Retina (tissue), 1 donor: ENCODE measurements at regions not wholly inside any gene's neighbourhood (a gene's known extent, or its start where the extent isn't known, plus 50 kb on each side); places are given as distances from the start of the nearest gene placed in this dataset.

Experiments used
- DNase-seq: peaks from one replicate; pipeline ENCODE4 v3.0.0-alpha.2; 2016

GRCh38 chr20:7262803-7263202 is 495.3 kb downstream of the BMP2 start:
- no peak for DNase-seq

GRCh38 chr20:7264137-7264536 is 496.7 kb downstream of the BMP2 start:
- DNase-seq, result no peak

GRCh38 chr20:7269452-7269851 is 502.0 kb downstream of the BMP2 start:
- no peak for DNase-seq

GRCh38 chr20:7272512-7272911 is 505.0 kb downstream of the BMP2 start:
- DNase-seq, result peak; percentile 44

GRCh38 chr20:7274870-7275269 is 507.4 kb downstream of the BMP2 start:
- DNase-seq, result no peak

- no peak for DNase-seq
Observed at GRCh38 chr20:7275645-7276237, 508.3 kb downstream of the BMP2 start.

- peak; percentile 76 for DNase-seq
Observed at GRCh38 chr20:7285918-7286556, 518.6 kb downstream of the BMP2 start.

- DNase-seq, result no peak
Observed at GRCh38 chr20:7291323-7291943, 523.9 kb downstream of the BMP2 start.

GRCh38 chr20:7291946-7292345 is 524.5 kb downstream of the BMP2 start:
- DNase-seq, result no peak

- no peak for DNase-seq
Observed at GRCh38 chr20:7294816-7295360, 527.4 kb downstream of the BMP2 start.

GRCh38 chr20:7301807-7302206 is 534.3 kb downstream of the BMP2 start:
- DNase-seq, result no peak

GRCh38 chr20:7302250-7302649 is 534.8 kb downstream of the BMP2 start:
- DNase-seq, result no peak

GRCh38 chr20:7305976-7306375 is 538.5 kb downstream of the BMP2 start:
- DNase-seq, result no peak

GRCh38 chr20:7308163-7308562 is 540.7 kb downstream of the BMP2 start:
- no peak for DNase-seq

- DNase-seq, result no peak
Observed at GRCh38 chr20:7313047-7313446, 545.6 kb downstream of the BMP2 start.

- no peak for DNase-seq
Observed at GRCh38 chr20:7323957-7324356, 556.5 kb downstream of the BMP2 start.

- no peak for DNase-seq
Observed at GRCh38 chr20:7327810-7328209, 560.3 kb downstream of the BMP2 start.

- no peak for DNase-seq
Observed at GRCh38 chr20:7330850-7331249, 563.4 kb downstream of the BMP2 start.

- DNase-seq, result no peak
Observed at GRCh38 chr20:7332169-7332568, 564.7 kb downstream of the BMP2 start.

GRCh38 chr20:7333841-7334240 is 566.4 kb downstream of the BMP2 start:
- no peak for DNase-seq

- no peak for DNase-seq
Observed at GRCh38 chr20:7346026-7346425, 578.5 kb downstream of the BMP2 start.

- no peak for DNase-seq
Observed at GRCh38 chr20:7346562-7346961, 579.1 kb downstream of the BMP2 start.

- no peak for DNase-seq
Observed at GRCh38 chr20:7347409-7347808, 579.9 kb downstream of the BMP2 start.

GRCh38 chr20:7348253-7348652 is 580.8 kb downstream of the BMP2 start:
- no peak for DNase-seq
